ENCODE measurements at regions not wholly inside any gene's neighbourhood (a gene's known extent, or its start where the extent isn't known, plus 50 kb on each side); places are given as distances from the start of the nearest gene placed in this dataset.
"Not testable (repeated sequence)": the region's sequence is repeated elsewhere in the genome, so short reads cannot be mapped to it uniquely, and the experiment has no call there.

GRCh38 chr21:35386491-35387079, 337.5 kb upstream of the RUNX1 start:
- no peak for DNase-seq

DNA sequence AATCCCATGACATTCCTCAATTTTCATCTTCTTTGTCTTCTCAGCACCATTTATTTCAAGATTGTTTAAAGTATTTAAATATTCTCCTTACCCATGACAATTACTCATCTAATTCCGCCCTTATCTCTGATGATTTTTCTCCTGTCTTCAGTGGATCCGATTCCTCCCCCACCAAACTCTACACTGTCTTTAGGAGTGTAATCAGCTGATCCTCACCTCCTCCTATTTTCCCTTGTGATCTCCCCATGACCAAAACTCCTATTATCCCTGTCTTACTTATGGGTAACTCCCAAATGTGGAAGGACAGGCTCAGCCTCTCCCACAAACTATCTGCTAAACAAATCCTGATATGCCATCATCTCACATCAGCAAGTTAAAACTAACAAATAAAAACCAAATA, 335.3 kb upstream of the RUNX1 start:
- no peak for DNase-seq

GRCh38 chr21:35382696-35383095, 333.6 kb upstream of the RUNX1 start:
- no peak for DNase-seq

- DNase-seq, result no peak
These were observed 332.7 kb upstream of the RUNX1 start for GRCh38 chr21:35381743-35382310.

DNA sequence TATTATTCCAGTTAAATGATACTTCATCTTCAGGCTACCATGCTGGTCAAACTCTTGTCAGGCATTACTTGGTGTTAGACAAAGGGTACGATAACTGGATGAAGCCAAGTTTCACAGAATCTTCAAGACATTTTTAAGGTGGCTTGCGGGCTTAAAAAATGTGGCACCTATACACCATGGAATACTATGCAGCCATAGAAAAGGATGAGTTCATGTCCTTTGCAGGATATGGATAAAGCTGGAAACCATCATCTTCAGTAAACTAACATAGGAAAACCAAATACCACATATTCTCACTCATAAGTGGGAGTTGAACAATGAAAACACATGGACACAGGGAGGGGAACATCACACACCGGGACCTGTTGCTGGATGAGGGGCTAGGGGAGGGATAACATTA, 331.2 kb upstream of the RUNX1 start:
- not testable (repeated sequence) for DNase-seq

DNA sequence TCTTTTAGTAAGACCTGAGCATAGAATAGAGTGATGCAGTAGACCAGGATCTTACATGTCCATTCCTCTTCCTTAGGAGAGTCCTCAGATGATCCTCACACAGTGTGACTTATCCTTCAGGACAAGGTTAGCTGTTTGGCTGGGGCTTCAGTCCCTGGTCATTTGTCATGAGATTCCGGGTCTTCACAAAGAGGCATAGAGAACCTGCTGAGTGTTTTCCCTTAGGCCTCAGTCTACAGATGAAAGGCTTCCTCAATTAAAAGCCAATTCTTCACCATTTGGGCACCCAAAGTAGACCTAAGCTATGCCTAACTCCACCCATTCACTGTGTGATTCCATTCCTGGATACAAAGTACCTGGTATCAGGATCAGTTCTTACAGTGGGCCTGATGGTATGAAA, 329.8 kb upstream of the RUNX1 start:
- no peak for DNase-seq

DNA sequence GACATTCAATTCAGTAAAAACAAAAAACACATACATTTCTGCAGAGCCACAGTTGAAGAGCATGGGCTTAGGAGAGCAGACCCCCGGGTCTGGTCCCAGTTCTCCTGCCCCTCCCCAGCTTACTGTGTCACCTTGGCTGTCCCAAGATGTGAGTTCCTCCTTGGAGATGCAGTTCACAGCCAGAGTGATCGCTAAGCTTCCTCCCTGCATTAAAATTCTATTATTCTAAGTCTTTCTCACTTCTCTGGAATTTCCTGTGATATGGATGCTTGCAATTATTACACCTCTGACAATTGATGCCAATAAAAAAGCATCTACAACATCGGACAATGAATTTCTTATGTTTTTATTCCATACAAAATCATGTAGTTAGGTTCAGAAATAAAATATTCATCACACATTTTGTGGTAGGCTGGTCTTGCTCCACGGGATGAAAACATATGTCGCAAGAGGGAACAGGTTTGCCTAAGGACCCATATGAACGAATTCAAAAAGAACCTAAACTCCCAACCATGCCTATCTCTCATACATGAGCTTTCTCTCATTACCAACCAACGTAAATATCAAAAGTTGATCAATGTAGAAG, 328.5 kb upstream of the RUNX1 start:
- no peak for DNase-seq

DNA sequence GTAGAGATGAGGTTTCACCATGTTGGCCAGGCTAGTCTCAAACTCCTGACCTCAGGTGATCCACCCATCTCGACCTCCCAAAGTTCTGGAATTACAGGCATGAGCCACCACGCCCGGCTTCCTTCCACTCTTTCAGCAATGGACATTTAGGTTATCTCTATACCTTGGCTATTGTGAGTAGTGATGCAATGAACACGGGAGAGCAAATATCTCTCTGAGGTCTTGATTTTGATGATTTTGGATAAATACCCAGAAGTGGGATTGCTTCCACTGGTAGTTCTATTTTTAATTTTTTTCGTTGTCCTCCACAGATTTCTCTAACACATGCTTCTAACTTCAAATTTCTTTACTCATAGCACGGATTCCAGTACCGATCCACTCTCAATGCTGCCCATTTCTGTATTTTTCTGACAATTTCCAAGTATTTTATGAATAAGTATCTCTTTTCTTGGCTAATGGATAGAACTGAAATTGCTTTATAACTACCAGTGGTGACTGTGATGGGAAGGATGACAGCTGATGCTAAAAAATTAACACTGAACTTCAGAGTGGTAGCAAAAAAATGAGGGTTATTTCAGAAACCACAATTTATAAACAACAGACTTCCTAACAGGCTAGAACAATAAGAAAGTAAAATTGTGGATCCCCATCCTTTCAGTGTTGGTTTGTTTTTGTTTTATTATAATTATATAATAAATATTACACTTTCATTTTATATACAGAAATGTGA, 327.5 kb upstream of the RUNX1 start:
- no peak for DNase-seq

DNA sequence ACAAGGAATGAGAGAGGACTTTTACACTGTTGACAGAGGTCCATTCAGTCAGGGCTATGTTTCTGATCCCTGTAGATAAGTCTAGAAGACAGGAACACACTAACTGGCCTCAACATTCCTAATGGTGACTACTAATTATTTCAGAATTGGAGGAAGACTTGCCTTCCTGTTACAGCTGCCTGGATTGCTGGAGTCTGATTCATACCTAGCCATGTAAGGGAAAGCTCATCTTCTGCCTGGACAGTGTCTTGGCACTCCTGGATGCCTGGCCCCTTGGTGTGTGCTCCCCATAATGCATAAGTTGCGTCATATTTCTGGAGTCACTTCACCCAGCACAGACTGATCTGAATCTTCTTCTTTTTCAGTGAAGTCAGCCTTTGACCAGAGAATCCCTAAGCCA, 326.0 kb upstream of the RUNX1 start:
- DNase-seq, result no peak

DNA sequence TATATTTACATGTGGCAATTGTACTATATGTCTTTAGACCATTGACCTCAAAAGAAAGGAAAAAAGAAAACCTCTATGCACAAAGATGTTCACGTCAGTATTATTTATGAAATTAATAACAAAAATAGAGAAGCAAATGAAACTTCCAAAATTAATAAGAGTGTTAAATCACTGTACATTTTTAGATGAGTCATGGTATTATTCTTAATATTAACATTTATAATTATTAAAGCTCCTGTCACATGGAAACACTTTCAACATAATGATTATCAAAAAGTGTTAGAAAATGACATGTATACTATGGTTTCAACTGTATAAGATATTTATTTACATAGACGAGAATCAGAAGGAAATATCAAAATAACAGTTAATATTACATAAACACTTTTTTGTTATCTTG, 324.9 kb upstream of the RUNX1 start:
- DNase-seq, result no peak

DNA sequence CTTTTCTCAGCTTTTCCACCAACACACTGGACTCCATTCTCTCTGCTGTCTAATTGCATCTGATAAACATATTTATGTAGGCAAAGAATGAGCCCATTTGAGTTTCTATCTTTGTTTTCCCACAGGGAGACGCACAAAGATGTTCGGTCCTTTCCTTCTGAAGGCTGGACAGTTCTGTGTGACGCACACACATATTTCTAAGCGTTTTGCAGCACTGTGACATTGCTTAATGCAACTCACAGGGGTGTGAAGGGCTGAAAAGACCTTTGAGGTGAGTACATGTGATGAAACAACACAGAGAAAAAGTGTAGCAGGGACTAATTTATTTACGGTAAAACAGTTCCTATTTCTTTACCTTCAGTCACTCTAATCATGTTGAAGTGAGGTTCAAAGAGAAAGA, 323.1 kb upstream of the RUNX1 start:
- DNase-seq, result no peak

GRCh38 chr21:35370671-35371070, 321.6 kb upstream of the RUNX1 start:
- no peak for DNase-seq

- DNase-seq, result no peak
These were observed 321.0 kb upstream of the RUNX1 start for GRCh38 chr21:35370071-35370470.

DNA sequence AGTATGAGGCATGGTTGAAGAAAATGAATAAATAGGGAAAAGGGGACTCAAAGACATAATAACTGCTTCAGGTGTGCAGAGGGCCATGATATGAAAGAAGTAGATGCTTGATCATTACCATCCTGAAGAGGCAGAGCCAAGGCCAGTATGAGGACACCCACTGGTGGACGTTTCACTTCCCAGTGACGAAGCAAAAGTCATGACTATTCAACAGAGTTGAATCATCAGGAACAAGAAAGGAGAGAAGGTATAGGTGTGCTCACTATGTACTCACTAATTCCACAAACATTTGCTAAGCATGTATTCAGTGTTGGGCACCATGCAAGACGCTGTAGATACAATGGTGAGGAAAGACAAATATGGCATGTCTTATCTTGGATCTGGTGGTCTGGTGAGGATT, 319.2 kb upstream of the RUNX1 start:
- DNase-seq, result no peak

GRCh38 chr21:35367553-35367952, 318.5 kb upstream of the RUNX1 start:
- DNase-seq, result no peak

GRCh38 chr21:35366394-35367080, 317.4 kb upstream of the RUNX1 start:
- DNase-seq, result no peak

GRCh38 chr21:35363458-35363857, 314.4 kb upstream of the RUNX1 start:
- DNase-seq, result no peak

- DNase-seq, result no peak
These were observed 312.9 kb upstream of the RUNX1 start for GRCh38 chr21:35361988-35362387.

- no peak for DNase-seq
These were observed 311.9 kb upstream of the RUNX1 start for GRCh38 chr21:35360870-35361570.

GRCh38 chr21:35359076-35359475, 310.0 kb upstream of the RUNX1 start:
- no peak for DNase-seq

GRCh38 chr21:35358008-35358407, 308.9 kb upstream of the RUNX1 start:
- no peak for DNase-seq

GRCh38 chr21:35357041-35357780, 308.1 kb upstream of the RUNX1 start:
- no peak for DNase-seq

Data from CD4-positive, alpha-beta T cell treated with Interleukin-6 for 4 hours (primary cell).